Body of pancreas (tissue), 4 donors: ENCODE measurements at regions not wholly inside any gene's neighbourhood (a gene's known extent, or its start where the extent isn't known, plus 50 kb on each side); places are given as distances from the start of the nearest gene placed in this dataset.

Source experiments
- ATAC-seq: fragments of 150-250 bp; one replicate; pipeline ENCODE4 v1.9.1; 2016
- DNase-seq, 4 donors: peaks; one replicate each; pipeline ENCODE4 v3.0.0-alpha.2; 2019
- H3K27ac ChIP-seq, 4 donors: fragments of 200-600 bp; sonication (generic); 1 replicate in 3 of 4; 2 replicates in 1 of 4; pipeline versions ENCODE4 v1.5.1 to v1.6.1; 2016 to 2019; ENCODE audit warnings: mild to moderate bottlenecking in 1 of 4, mixed read lengths in 1 of 4, moderate library complexity in 1 of 4
- H3K27me3 ChIP-seq, 2 donors: fragments of 200-600 bp; sonication (generic); one replicate each; pipeline ENCODE4 v1.6.0; 2016; ENCODE audit warnings: mild to moderate bottlenecking in 1 of 2
- H3K36me3 ChIP-seq, 2 donors: fragments of 200-600 bp; sonication (generic); replicated peaks in 1 of 2; 2 replicates each; pipeline ENCODE4 v1.5.1; 2016; ENCODE audit warnings: low read depth in 2 of 2; ENCODE audit not compliant: insufficient read depth in 1 of 2
- H3K4me1 ChIP-seq: fragments of 200-600 bp; sonication (generic); one replicate; pipeline ENCODE4 v1.6.0; 2016
- H3K4me3 ChIP-seq, 2 donors: fragments of 200-600 bp; sonication (generic); 1 replicate in 1 of 2; 2 replicates in 1 of 2; pipeline ENCODE4 v1.5.1; 2016 to 2019
- H3K9me3 ChIP-seq, 3 donors: fragments of 200-600 bp; sonication (generic); 1 replicate in 2 of 3; 2 replicates in 1 of 3; pipeline ENCODE4 v1.5.1; 2016
- CTCF ChIP-seq, 7 experiments: fragments of 450-650 bp in 4 of 7; fragments of 200-600 bp in 3 of 7; sonication (generic) in 3 of 7; IDR thresholded peaks; one replicate each; pipeline ENCODE4 v1.5.1; 2016 to 2019; ENCODE audit warnings: antibody characterized with exemption in 7 of 7
- POLR2A ChIP-seq, 3 donors: fragments of 450-650 bp; IDR thresholded peaks; one replicate each; pipeline ENCODE4 v1.6.1; 2016; ENCODE audit warnings: antibody characterized with exemption in 3 of 3, mild to moderate bottlenecking in 2 of 3
- WGBS, 2 donors: methylation state at CpG; one replicate each; pipeline ENCODE4 v1.1.5; 2017; 5-methylcytosine and 5-hydroxymethylcytosine counted together
- intact Hi-C: fragments of 100-400 bp; cut with DNase I; formaldehyde crosslinking; loops from one replicate; pipeline ENCODE4 v1.15.1; 2023

- 71 to 84% methylated on average over 6 of the region's 6 CpGs for WGBS, 2 donors
Observed at GRCh38 chr18:56278421-56279003, 359.9 kb downstream of the TXNL1 start.

GRCh38 chr18:56276466-56276865 lies 361.9 kb downstream of the TXNL1 start:
- Histone ChIP-seq H3K27ac (no peak overlapping the region), H3K4me1 (peaks cover 3% of the 10 kb centered on the region), H3K36me3 (no peaks in the 10 kb centered on the region), H3K4me3 (no peak overlapping the region), H3K27me3 (no peaks in the 10 kb centered on the region), H3K9me3 (no peaks in the 10 kb centered on the region)
- no peak for DNase-seq
- WGBS, 2 donors, result 83 to 92% methylated on average over 3 of the region's 3 CpGs
- no peak for TF ChIP-seq POLR2A (IDR thresholded peaks at IDR 0.05)
- no peak for TF ChIP-seq CTCF (IDR thresholded peaks at IDR 0.05)
- ATAC-seq, result no peak
- intact Hi-C loops, result no loop called here

More at GRCh38 chr18:56278421-56279003, 359.9 kb downstream of the TXNL1 start:
- no peak overlapping the region for H3K4me3 ChIP-seq
- peaks cover 19% of the 10 kb centered on the region for H3K4me1 ChIP-seq
- no peak for ATAC-seq
- H3K36me3 ChIP-seq, result no peaks in the 10 kb centered on the region
- no peaks in the 10 kb centered on the region for H3K27me3 ChIP-seq
- no peaks in the 10 kb centered on the region for H3K9me3 ChIP-seq
- intact Hi-C loops, result no loop called here
- DNase-seq, result no peak
- H3K27ac ChIP-seq, result no peak overlapping the region
- no peak for TF ChIP-seq CTCF (IDR thresholded peaks at IDR 0.05)
- no peak for TF ChIP-seq POLR2A (IDR thresholded peaks at IDR 0.05)

- Histone ChIP-seq H3K9me3 (no peaks in the 10 kb centered on the region), H3K4me1 (no peaks in the 10 kb centered on the region), H3K4me3 (no peak overlapping the region), H3K27ac (no peak overlapping the region), H3K36me3 (no peaks in the 10 kb centered on the region), H3K27me3 (no peaks in the 10 kb centered on the region)
- TF ChIP-seq POLR2A (IDR thresholded peaks at IDR 0.05) (no peak), CTCF (IDR thresholded peaks at IDR 0.05) (no peak)
- intact Hi-C loops, result no loop called here
- DNase-seq, result no peak
- 82 to 89% methylated on average over 1 of the region's 1 CpG for WGBS, 2 donors
- no peak for ATAC-seq
Observed at GRCh38 chr18:56273541-56274219, 364.7 kb downstream of the TXNL1 start.

- intact Hi-C loops, result no loop called here
Observed at GRCh38 chr18:56270671-56271250, 367.6 kb downstream of the TXNL1 start.

More at GRCh38 chr18:56270671-56271250, 367.6 kb downstream of the TXNL1 start:
- Histone ChIP-seq H3K27me3 (no peaks in the 10 kb centered on the region), H3K4me3 (no peak overlapping the region), H3K36me3 (no peaks in the 10 kb centered on the region), H3K27ac (no peak overlapping the region), H3K9me3 (no peaks in the 10 kb centered on the region), H3K4me1 (no peaks in the 10 kb centered on the region)
- no peak for DNase-seq
- ATAC-seq, result no peak
- TF ChIP-seq POLR2A (IDR thresholded peaks at IDR 0.05), result no peak
- no peak for TF ChIP-seq CTCF (IDR thresholded peaks at IDR 0.05)
- WGBS, 2 donors, result 96 to 100% methylated on average over 1 of the region's 1 CpG
